CD8-positive, alpha-beta memory T cell (primary cell): ENCODE measurements at regions not wholly inside any gene's neighbourhood (a gene's known extent, or its start where the extent isn't known, plus 50 kb on each side); places are given as distances from the start of the nearest gene placed in this dataset.
A peak's percentile ranks its signal among the peaks of the same experiment; 100 is the strongest.

Experiments
- CTCF ChIA-PET: fragments of 350-600 bp; sonication (Branson Sonifier 250); formaldehyde crosslinking; loops from one replicate; lab custom pipeline; 2021; ENCODE audit warnings: antibody characterized with exemption; lab: Charles Lee
- POLR2A ChIA-PET: fragments of 350-600 bp; sonication (Branson Sonifier 250); formaldehyde crosslinking; loops from one replicate; lab custom pipeline; 2021; ENCODE audit warnings: antibody characterized with exemption; lab: Charles Lee
- DNase-seq, 5 donors: peaks; one replicate each; pipeline versions ENCODE4 v3.0.0 to v3.0.0-alpha.2; 2020 to 2022; ENCODE audit warnings: mixed read lengths in 1 of 5
- H3K27ac ChIP-seq: one replicate; pipeline ENCODE4 v1.7.0; 2013; ENCODE audit warnings: low read depth, mild to moderate bottlenecking, low read length, moderate library complexity
- H3K27me3 ChIP-seq: 2 replicates; pipeline ENCODE4 v1.7.0; 2013; ENCODE audit warnings: low read length, mild to moderate bottlenecking; ENCODE audit not compliant: insufficient read depth, poor library complexity, severe bottlenecking
- H3K36me3 ChIP-seq: 2 replicates; pipeline ENCODE4 v1.7.0; 2013; ENCODE audit warnings: mild to moderate bottlenecking, low read length, moderate library complexity; ENCODE audit not compliant: insufficient read depth
- H3K4me1 ChIP-seq: 2 replicates; pipeline ENCODE4 v1.7.0; 2013; ENCODE audit warnings: mild to moderate bottlenecking, low read length, moderate library complexity; ENCODE audit not compliant: insufficient read depth
- H3K4me3 ChIP-seq: 2 replicates; pipeline ENCODE4 v1.7.0; 2013; ENCODE audit warnings: mild to moderate bottlenecking, low read length
- H3K9me3 ChIP-seq: 2 replicates; pipeline ENCODE4 v1.7.0; 2013; ENCODE audit warnings: mild to moderate bottlenecking, low read length
- H3K27ac Mint-ChIP-seq, 8 donors: one replicate each; pipeline ENCODE4 v1.8.0; 2020 to 2021; ENCODE audit warnings: mixed read lengths in 8 of 8, mild to moderate bottlenecking in 6 of 8, inconsistent platforms in 3 of 8, moderate library complexity in 3 of 8
- H3K27me3 Mint-ChIP-seq, 2 donors: one replicate each; pipeline ENCODE4 v1.8.0; 2020 to 2021; ENCODE audit warnings: mixed read lengths in 2 of 2, mild to moderate bottlenecking in 1 of 2, moderate library complexity in 1 of 2
- H3K36me3 Mint-ChIP-seq, 3 donors: one replicate each; pipeline ENCODE4 v1.8.0; 2020 to 2021; ENCODE audit warnings: mixed read lengths in 3 of 3, inconsistent platforms in 1 of 3, mild to moderate bottlenecking in 1 of 3
- H3K4me1 Mint-ChIP-seq, 3 donors: one replicate each; pipeline ENCODE4 v1.8.0; 2020 to 2021; ENCODE audit warnings: mixed read lengths in 3 of 3, inconsistent platforms in 1 of 3, mild to moderate bottlenecking in 1 of 3
- H3K4me3 Mint-ChIP-seq, 7 donors: one replicate each; pipeline ENCODE4 v1.8.0; 2020 to 2021; ENCODE audit warnings: mixed read lengths in 7 of 7, mild to moderate bottlenecking in 6 of 7, moderate library complexity in 4 of 7, inconsistent platforms in 2 of 7
- H3K9me3 Mint-ChIP-seq, 5 donors: one replicate each; pipeline ENCODE4 v1.8.0; 2020 to 2022; ENCODE audit warnings: mixed read lengths in 5 of 5, mild to moderate bottlenecking in 3 of 5, moderate library complexity in 2 of 5, inconsistent platforms in 1 of 5

GRCh38 chr14:97820781-97821180 is 1023.6 kb downstream of the VRK1 start:
- Mint-ChIP-seq H3K36me3 (peaks cover 0 to 12% (median 0%) of the 10 kb centered on the region in 3 donors), H3K9me3 (peaks cover 0 to 8% (median 3%) of the 10 kb centered on the region in 5 donors)
- CTCF ChIA-PET: no interaction called here

GRCh38 chr14:97824218-97824617 is 1027.0 kb downstream of the VRK1 start:
- CTCF ChIA-PET: no interaction called here
- Mint-ChIP-seq H3K36me3 (peaks cover 0 to 12% (median 0%) of the 10 kb centered on the region in 3 donors), H3K4me1 (peaks cover 3 to 10% (median 7%) of the 10 kb centered on the region in 3 donors), H3K27me3 (no peaks in the 10 kb centered on the region), H3K9me3 (peaks cover 0 to 8% (median 3%) of the 10 kb centered on the region in 5 donors), H3K4me3 (peak overlapping the region in 1 of 7 donors; percentile 55), H3K27ac (peak overlapping the region in 1 of 8 donors; percentile 44)
- POLR2A ChIA-PET: interaction anchor here (0.5 kb wide), 1 partner anchor 1438 kb away, joined by 5 read pairs; no protein-coding TSS in a partner anchor
- Histone ChIP-seq H3K27me3 (no peaks in the 10 kb centered on the region), H3K36me3 (no peaks in the 10 kb centered on the region), H3K4me1 (no peaks in the 10 kb centered on the region), H3K4me3 (no peak overlapping the region), H3K9me3 (no peaks in the 10 kb centered on the region), H3K27ac (no peak overlapping the region)
- DNase-seq: no peak

More at GRCh38 chr14:97820781-97821180, 1023.6 kb downstream of the VRK1 start:
- H3K27ac ChIP-seq: no peak overlapping the region
- H3K4me3 Mint-ChIP-seq: no peak overlapping the region
- H3K9me3 ChIP-seq: no peaks in the 10 kb centered on the region
- H3K27me3 ChIP-seq: no peaks in the 10 kb centered on the region
- DNase-seq: no peak
- peaks cover 3 to 10% (median 7%) of the 10 kb centered on the region in 3 donors for H3K4me1 Mint-ChIP-seq
- peaks cover 0 to 1% of the 10 kb centered on the region in 2 donors for H3K27me3 Mint-ChIP-seq
- H3K27ac Mint-ChIP-seq: no peak overlapping the region
- H3K36me3 ChIP-seq: no peaks in the 10 kb centered on the region
- H3K4me1 ChIP-seq: no peaks in the 10 kb centered on the region
- POLR2A ChIA-PET: no interaction called here
- H3K4me3 ChIP-seq: no peak overlapping the region

- peaks cover 0 to 8% (median 3%) of the 10 kb centered on the region in 5 donors for H3K9me3 Mint-ChIP-seq
- H3K4me1 Mint-ChIP-seq: peaks cover 3 to 10% (median 7%) of the 10 kb centered on the region in 3 donors
- ChIA-PET POLR2A (no interaction called here), CTCF (no interaction called here)
- no peak for DNase-seq
- no peaks in the 10 kb centered on the region for H3K4me1 ChIP-seq
- no peaks in the 10 kb centered on the region for H3K27me3 ChIP-seq
- peaks cover 0 to 11% (median 0%) of the 10 kb centered on the region in 3 donors for H3K36me3 Mint-ChIP-seq
- no peak overlapping the region for H3K4me3 Mint-ChIP-seq
- no peaks in the 10 kb centered on the region for H3K9me3 ChIP-seq
- H3K27me3 Mint-ChIP-seq: peaks cover 0 to 4% of the 10 kb centered on the region in 2 donors
- no peak overlapping the region for H3K27ac ChIP-seq
- peak overlapping the region in 1 of 8 donors; percentile 2 for H3K27ac Mint-ChIP-seq
- H3K4me3 ChIP-seq: no peak overlapping the region
- no peaks in the 10 kb centered on the region for H3K36me3 ChIP-seq
These were observed 1030.6 kb downstream of the VRK1 start for GRCh38 chr14:97827746-97828145.

DNA sequence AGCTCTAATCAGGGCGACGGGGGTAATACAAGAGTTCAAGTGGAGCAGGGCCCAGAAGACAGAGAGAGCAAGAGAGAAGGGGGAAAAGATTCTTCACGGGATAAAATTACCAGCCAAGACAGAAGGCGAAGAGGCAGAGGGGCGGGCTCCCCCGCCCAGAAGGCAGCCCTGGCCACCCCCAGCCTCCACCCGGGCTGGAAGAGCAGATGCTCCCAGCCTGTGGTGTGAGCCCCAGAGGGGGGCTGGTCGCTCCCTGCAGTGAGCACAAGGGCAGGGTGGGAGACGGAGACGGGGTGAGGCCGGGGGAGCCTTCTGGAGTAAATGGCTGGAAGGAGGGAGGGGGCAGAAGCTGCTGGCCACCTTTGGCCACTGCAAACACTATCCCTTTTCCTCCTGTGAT is 1035.6 kb downstream of the VRK1 start:
- Histone ChIP-seq H3K9me3 (no peaks in the 10 kb centered on the region), H3K27ac (no peak overlapping the region), H3K4me1 (no peaks in the 10 kb centered on the region), H3K4me3 (no peak overlapping the region), H3K36me3 (no peaks in the 10 kb centered on the region), H3K27me3 (no peaks in the 10 kb centered on the region)
- Mint-ChIP-seq H3K4me3 (no peak overlapping the region), H3K36me3 (peaks cover 0 to 8% (median 0%) of the 10 kb centered on the region in 3 donors), H3K27me3 (peaks cover 0 to 4% of the 10 kb centered on the region in 2 donors), H3K9me3 (no peaks in the 10 kb centered on the region), H3K4me1 (no peaks in the 10 kb centered on the region), H3K27ac (peak overlapping the region in 1 of 8 donors; percentile 68)
- CTCF ChIA-PET: no interaction called here
- POLR2A ChIA-PET: no interaction called here
- no peak for DNase-seq

- no peak overlapping the region for H3K4me3 Mint-ChIP-seq
- peaks cover 0 to 7% (median 0%) of the 10 kb centered on the region in 3 donors for H3K36me3 Mint-ChIP-seq
- DNase-seq: no peak
- ChIA-PET POLR2A (no interaction called here), CTCF (no interaction called here)
- peaks cover 4 to 6% (median 6%) of the 10 kb centered on the region in 3 donors for H3K4me1 Mint-ChIP-seq
- no peaks in the 10 kb centered on the region for H3K36me3 ChIP-seq
- H3K4me3 ChIP-seq: no peak overlapping the region
- H3K4me1 ChIP-seq: no peaks in the 10 kb centered on the region
- peaks cover 0 to 2% (median 0%) of the 10 kb centered on the region in 5 donors for H3K9me3 Mint-ChIP-seq
- no peak overlapping the region for H3K27ac Mint-ChIP-seq
- H3K27me3 Mint-ChIP-seq: peaks cover 2 to 13% of the 10 kb centered on the region in 2 donors
- H3K27ac ChIP-seq: no peak overlapping the region
- no peaks in the 10 kb centered on the region for H3K9me3 ChIP-seq
- H3K27me3 ChIP-seq: no peaks in the 10 kb centered on the region
These were observed 1041.8 kb downstream of the VRK1 start for GRCh38 chr14:97838986-97839385.

DNA sequence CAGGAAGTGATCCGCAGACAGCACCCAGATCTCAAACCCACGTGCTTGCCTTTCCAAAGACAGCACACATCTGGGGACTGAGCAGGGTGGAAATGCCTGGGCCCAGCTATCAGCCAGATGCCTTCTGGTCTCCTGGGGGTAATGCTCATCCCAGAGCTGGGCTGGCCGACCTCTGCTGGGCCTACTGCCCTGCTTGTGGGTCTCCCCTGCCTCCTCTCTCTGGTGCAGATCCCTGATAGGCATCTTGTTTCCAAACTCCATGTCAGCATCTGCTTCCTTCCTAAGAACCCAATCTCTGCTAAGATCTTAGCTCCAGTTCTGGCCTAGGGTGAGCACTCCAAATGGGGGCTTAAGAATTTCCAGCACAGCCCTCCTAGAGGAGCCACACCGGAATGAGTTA is 1043.0 kb downstream of the VRK1 start:
- no peaks in the 10 kb centered on the region for H3K27me3 ChIP-seq
- Mint-ChIP-seq H3K27me3 (peaks cover 2 to 13% of the 10 kb centered on the region in 2 donors), H3K27ac (peak overlapping the region in 1 of 8 donors; percentile 68), H3K4me3 (no peak overlapping the region), H3K9me3 (peaks cover 0 to 2% (median 0%) of the 10 kb centered on the region in 5 donors), H3K4me1 (peaks cover 4 to 6% (median 6%) of the 10 kb centered on the region in 3 donors), H3K36me3 (peaks cover 0 to 7% (median 0%) of the 10 kb centered on the region in 3 donors)
- no peaks in the 10 kb centered on the region for H3K36me3 ChIP-seq
- ChIA-PET CTCF (no interaction called here), POLR2A (interaction anchor here (0.5 kb wide), 1 partner anchor 35 kb away, joined by 9 read pairs; no protein-coding TSS in a partner anchor)
- no peak overlapping the region for H3K27ac ChIP-seq
- no peak overlapping the region for H3K4me3 ChIP-seq
- DNase-seq: no peak
- no peaks in the 10 kb centered on the region for H3K9me3 ChIP-seq
- H3K4me1 ChIP-seq: no peaks in the 10 kb centered on the region

DNA sequence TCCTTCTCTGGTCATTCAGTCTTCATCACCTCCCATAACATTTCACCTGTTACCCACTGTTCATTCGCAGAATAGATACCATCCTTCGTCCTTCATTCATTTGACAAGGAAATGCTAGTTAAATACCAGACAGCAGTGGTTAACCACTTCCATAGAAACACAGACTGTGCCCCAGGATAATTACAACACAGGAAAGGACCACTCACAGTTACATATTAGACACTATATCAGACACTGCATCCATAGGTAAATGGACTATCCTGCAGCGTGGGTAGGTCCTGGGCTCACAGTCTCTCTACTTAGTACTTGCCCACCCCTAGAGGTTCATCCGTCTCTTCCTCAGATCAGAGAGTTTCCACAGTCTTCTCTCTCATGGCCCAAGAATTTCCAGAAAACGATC is 1044.6 kb downstream of the VRK1 start:
- POLR2A ChIA-PET: no interaction called here
- peaks cover 0 to 2% (median 0%) of the 10 kb centered on the region in 5 donors for H3K9me3 Mint-ChIP-seq

DNA sequence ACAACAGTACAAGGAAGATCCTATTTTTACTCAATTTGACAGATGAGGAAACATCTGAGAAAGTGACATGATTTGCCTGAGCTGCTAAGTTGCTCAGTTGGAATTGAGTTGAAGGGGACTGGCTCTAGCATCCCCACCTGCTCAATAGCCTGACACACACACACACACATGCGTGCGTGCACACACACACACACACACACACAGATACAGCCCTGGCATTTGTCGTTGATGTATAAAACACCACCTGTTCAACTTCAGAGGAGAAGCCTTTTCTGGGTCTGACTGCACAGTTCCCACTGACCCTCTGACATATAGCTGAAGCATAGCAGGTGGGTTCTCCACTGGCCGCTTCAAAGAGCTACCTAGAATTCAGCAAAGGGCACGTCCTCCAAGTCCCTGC is 1045.9 kb downstream of the VRK1 start:
- DNase-seq: no peak
- H3K4me1 Mint-ChIP-seq: peaks cover 4 to 6% (median 6%) of the 10 kb centered on the region in 3 donors
- H3K27ac Mint-ChIP-seq: no peak overlapping the region
- H3K36me3 Mint-ChIP-seq: peaks cover 0 to 4% (median 0%) of the 10 kb centered on the region in 3 donors
- H3K27me3 Mint-ChIP-seq: peaks cover 1 to 11% of the 10 kb centered on the region in 2 donors
- POLR2A ChIA-PET: no interaction called here
- H3K27ac ChIP-seq: no peak overlapping the region
- H3K4me1 ChIP-seq: no peaks in the 10 kb centered on the region
- CTCF ChIA-PET: no interaction called here
- H3K9me3 Mint-ChIP-seq: peaks cover 0 to 2% (median 0%) of the 10 kb centered on the region in 5 donors
- H3K4me3 Mint-ChIP-seq: no peak overlapping the region
- no peak overlapping the region for H3K4me3 ChIP-seq
- H3K36me3 ChIP-seq: no peaks in the 10 kb centered on the region
- H3K27me3 ChIP-seq: no peaks in the 10 kb centered on the region
- no peaks in the 10 kb centered on the region for H3K9me3 ChIP-seq

More for the DNA sequence above, 1044.6 kb downstream of the VRK1 start:
- Mint-ChIP-seq H3K4me1 (peaks cover 4 to 6% (median 6%) of the 10 kb centered on the region in 3 donors), H3K27ac (peak overlapping the region in 1 of 8 donors; percentile 0), H3K4me3 (no peak overlapping the region), H3K27me3 (peaks cover 2 to 13% of the 10 kb centered on the region in 2 donors), H3K36me3 (peaks cover 0 to 4% (median 0%) of the 10 kb centered on the region in 3 donors)
- Histone ChIP-seq H3K4me1 (no peaks in the 10 kb centered on the region), H3K36me3 (no peaks in the 10 kb centered on the region), H3K27ac (no peak overlapping the region), H3K4me3 (no peak overlapping the region), H3K9me3 (no peaks in the 10 kb centered on the region), H3K27me3 (no peaks in the 10 kb centered on the region)
- CTCF ChIA-PET: no interaction called here
- DNase-seq: no peak
